Embryonic facial prominence (tissue), 1 donor: ENCODE measurements at regions not wholly inside any gene's neighbourhood (a gene's known extent, or its start where the extent isn't known, plus 50 kb on each side); places are given as distances from the start of the nearest gene placed in this dataset.
"Not testable (repeated sequence)": the region's sequence is repeated elsewhere in the genome, so short reads cannot be mapped to it uniquely, and the experiment has no call there.

Experiments
- DNase-seq: peaks from one replicate; pipeline ENCODE4 v3.0.0-alpha.2; 2016; ENCODE audit errors: extremely low spot score

DNA sequence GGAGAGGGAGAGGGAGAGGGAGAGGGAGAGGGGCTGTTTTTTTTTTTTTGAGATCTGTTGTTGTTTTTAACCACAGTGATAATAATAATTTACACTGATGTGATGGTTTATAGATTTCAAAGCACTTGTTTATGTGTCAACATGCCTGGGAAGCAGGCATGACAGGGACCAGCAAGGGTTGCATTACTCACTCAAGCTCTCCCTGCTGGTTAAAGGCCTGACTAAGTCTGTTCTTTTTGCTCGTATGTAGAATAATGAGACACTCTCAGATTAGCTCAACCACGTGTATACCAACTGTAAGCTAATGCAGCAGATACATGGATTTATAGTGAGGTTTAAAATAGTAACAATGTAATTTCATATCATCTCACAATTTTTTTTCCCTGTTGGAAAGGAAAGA is 134.6 kb upstream of the BOD1L1 start:
- no peak for DNase-seq

DNA sequence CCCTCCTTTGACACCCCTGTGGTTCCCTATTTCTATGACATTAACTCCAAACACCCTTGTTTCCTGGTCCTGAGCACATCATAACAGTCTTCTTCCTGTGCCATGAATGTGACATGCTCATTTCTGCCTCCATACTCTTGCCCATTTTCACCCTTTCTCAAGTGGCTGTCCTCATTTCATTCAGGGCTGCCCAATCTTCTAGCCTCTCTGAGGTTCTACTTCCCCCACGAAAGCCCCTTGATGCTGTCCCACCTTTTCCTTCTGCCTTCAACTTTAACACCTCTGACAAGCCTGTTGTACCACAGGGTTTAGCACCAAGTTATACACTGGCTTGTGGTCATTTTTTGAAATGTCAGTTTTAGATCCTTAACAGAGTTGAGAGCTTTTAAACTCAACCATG is 136.2 kb upstream of the BOD1L1 start:
- no peak for DNase-seq

DNA sequence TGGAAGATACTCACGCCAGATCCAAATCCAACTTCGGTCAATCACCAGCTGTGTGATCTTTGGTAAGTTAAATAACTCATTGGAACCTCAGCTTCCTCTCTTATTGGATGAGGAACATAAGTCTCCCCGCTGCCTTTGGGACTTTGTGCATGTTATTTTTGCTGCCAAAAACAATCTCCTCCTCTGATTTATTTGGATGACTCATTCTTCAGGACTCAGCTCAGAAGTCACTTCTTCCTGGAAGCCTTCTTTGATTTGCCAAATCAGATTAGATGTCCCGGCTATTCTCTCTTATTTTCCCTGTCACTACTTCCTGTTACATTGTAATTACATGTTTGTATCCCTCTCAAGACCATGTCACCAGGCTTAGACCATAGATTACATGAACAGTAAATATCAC is 138.0 kb upstream of the BOD1L1 start:
- DNase-seq: no peak

DNA sequence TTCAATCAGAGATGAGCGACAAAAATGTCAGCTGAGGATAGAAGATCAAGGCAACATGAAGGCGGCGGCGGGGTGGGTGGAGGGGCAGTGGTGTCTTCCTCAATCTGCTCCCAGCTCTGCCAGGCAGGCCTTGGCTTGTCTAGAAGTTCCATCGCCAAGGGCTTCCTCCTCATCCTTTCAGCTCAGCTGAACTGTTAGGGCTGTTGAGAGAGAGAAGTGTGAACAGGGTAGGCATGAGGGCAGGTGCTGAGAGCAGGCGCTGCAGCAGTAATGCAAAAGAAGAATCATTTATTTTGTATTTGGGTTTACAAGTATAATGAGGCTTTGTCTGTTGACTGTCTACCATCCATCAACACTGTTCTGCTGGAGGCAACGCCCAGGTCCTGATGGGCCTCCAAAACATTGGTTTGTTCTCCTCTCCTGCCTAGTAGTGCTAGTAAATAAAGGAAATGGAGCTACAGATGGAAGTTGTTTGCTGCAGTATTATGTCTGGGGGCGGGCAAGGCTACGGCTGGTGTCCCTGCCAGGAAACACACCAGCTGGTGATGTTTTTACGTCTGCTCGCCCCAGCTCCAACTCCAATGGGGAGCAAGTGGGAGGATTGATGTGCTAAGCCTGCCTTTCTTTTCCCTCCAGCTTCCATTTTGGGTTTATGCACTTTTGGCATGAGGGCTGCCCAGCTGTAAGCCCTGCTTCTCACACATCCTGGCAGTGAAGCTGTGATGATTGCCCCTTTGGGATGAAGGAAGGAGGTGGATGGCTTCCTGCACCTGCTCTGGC is 139.4 kb upstream of the BOD1L1 start:
- DNase-seq: no peak

DNA sequence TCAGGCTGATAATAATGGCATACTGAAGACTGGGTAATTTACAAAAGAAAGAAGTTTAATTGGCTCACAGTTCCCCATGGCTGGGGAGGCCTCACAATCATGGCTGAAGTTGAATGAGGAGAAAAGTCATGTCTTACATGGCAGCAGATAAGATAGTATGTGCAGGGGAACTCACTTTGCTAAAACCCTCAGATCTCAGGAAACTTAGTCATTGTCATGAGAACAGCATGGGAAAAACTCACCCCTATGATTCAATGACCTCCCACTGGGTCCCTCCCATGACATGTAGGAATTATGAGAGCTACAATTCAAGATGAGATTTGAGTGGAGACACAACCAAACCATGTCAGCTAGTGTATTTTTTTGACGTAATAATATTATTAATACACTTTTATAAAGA is 149.8 kb upstream of the BOD1L1 start:
- DNase-seq: no peak

DNA sequence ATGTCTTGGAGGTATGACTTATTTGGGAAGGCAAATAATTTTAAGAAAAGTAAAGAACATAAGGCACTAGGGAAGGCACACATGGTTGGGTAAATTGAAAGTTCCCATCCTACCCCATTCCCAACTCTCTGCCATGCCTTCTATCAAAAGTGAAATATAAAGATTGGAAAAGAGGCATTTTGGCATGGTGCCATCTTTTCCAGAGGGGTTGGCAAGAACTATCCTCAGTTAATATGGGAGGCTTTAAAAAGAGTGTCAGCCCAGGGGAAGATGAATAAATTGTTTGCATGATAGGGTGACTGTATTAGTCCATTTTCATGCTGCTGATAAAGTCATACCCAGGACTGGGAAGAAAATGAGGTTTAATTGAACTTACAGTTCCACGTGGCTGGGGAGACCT is 150.8 kb upstream of the BOD1L1 start:
- DNase-seq: no peak

DNA sequence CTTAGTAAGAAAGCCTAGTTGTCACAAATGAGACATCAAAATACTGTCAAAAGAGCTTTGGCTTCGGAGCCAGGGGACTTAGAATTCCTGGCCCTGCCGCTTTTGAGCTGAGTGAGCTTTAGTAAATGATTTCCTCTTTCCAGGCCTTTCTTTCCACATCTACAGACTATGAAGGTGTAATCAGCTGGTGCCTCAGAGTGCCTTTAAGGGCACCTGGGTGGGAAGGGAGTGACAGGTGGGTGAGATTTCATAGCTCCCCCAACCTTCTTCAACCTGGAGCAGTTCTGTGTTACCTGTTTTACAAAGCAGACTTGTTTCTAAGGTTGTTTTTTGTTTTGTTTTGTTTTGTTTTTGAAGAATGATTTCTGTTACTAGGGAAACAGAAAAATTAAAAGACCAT is 154.7 kb upstream of the BOD1L1 start:
- no peak for DNase-seq

DNA sequence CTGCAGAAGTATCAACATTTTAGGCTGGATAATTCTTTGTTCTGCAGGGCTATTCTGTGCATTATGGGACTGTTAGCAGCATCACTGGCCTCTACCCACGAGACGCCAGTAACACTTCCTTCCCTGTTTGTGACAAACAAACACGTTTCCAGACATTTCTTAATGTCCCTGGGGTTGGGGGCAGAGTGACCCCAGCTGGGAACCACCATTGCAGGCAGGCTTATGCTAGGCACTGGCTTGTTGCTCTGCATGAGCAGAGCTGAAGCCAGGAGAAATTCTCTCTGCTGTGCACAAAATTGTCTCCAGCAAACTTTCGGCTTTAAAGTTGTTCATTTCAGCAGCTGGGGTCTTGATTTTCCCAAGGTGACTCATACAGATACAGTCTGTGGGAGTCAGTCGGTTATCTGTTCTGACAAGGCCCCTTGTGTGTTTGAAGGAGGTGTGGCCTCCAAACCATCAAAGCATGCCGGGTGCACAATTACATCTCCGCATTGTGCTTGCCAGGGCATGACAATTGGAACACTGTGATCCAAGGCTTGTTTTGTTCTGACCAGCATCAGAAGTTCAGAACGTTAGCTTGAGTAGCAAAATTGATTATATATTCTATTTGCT is 156.4 kb upstream of the BOD1L1 start:
- no peak for DNase-seq

DNA sequence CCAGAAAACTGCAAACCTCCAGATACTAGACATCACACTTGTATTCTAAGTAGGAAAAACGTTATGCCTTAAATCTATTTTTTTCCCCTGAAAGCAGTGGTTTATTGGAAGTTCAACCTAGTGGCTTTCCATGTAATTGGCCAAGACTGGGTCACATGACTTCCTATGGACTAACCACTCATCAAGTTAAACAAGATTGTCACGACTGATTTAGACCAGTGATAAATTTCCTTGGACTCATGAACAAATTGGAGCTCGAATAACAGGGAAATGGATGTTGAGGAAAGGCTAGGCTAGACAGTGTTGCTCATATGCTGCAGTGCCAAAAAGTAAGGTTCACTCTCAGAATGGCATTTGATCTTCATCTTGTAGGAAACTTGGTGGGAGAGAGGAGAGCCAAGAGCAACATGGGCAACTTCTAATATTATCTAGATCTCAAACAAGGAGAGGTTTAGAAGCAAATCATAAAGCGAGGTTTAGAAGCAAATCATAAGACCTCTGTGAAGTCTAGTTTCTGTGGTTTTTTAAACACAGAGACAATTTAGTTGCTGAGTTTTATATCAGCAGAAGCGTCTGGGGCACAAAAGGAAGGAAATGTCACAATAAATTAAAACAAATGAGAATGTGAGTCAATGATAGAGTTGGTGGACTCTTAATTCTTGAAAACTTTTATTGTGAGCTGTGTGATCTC is 165.6 kb upstream of the BOD1L1 start:
- DNase-seq: no peak

DNA sequence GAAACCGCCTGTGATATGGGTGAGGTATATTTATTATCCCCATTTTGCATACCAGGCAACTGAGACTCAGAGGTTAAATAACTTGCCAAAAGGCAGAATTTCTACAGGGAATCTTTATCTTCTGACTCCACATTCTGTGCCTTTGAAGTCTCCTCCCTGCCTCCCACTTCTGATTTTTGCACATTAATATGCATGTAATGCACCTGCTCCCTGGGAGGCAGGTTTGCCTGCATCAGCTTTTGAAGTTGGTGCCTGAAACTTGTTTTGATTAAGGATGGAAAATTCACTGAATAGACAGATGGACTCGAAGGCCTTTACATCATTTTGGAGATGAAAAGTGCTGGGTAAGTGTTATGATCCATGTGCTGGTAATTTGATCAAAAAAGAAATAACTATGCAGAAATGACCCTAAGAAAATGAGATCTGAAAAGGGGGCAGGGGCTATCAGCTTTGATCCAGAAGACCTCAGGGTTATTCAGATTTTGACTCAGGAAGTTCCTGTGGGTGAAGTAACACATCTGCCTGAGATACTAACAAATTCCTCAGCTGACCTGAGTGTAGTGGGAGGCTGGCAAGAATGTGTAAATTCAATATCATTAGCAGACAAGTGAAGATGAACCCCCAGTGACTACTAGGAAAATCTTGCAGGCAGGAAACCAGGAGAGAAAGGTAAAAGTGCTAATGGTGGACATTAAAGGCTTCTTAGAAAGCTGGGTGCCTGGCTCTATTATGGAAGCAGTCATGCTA is 167.5 kb upstream of the BOD1L1 start:
- no peak for DNase-seq

DNA sequence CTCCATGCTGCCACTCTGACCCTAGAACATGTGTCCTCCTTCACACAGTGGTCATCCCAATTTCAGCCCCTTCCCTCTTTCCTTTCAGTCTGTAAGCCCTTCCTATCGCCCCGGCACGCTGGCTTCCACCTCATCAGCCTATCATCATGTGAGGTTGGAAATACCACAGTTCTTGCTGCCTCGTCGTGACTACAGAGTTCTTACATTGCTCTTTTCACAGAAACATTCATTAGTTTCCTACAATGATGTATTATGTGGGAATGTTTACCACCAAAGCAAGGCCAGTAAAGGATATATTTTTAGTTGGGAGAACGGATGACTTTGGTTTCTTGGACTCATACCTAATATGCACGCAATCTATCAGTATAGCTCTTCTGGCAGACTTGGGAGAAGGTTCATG is 169.5 kb upstream of the BOD1L1 start:
- DNase-seq: no peak

DNA sequence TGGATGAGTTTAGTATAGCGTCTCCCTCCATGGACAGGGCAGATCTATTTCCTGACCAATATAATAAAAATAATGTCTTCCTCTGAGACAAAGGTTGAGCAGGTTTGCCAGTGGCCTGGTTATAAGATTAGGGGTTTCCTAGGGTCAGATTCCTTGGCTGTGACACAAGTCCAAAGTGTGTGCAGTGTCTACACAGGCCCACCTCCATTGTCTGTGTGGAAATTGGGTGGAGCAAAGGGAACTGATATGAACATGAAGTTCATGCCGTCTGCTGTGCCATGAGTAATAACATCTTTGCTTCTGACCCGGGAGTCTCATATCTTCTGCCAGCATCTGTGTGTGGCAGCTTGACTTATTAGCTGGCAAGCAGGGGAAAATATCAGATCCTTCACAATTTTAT is 187.7 kb upstream of the BOD1L1 start:
- no peak for DNase-seq

DNA sequence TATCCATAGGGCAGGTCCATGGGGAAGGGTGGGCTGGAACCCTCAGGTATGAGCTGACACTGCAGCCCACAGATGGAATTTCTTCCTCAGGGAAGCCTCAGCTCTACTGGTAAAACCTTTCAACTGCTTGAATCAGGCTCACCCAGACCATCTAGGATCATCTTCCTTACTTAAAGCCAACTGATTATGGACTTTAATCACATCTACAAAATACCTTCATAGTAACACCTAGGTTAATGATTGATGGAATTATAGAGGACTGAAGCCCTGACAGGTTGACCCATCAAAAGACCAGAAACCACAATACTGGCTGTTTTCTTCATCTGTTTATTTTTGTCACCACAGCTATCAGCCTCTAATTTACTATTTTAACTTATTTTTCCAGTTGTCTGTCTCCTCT is 188.9 kb upstream of the BOD1L1 start:
- no peak for DNase-seq

DNA sequence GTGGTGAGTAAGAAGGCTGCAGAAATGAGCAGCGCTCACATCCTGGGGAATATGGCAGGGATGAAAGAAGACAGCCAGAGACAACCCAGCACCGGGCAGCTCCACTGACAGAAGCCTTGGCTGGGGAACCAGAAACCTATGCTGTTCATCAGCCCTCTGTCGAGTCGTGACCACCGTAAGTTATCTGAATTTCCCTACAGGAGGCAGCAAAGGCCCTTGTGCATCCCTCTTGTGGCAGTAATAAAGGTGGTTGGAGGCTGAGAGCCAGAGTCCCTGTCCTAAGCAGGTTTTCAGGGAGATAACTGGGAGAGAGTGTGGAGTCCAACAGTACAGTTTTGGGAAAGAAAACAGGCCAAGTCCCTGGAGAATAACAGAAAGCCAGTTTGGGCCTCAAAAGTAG is 194.0 kb upstream of the BOD1L1 start:
- no peak for DNase-seq

DNA sequence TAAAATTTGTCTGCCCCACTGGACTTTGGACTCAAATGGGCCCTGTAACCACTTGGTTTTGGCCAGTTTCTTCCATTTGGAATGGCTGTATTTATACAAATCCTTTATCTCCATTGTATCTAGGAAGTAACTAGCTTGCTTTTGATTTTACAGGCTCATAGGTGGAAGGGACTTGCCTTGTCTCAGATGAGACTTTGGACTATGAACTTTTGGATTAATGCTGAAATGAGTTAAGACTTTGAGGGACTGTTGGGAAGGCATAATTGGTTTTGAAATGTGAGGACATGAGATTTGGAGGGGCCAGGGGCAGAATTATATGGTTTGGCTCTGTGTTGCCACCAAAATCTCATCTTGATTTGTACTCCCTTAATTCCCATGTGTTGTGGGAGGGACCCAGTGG is 198.3 kb upstream of the BOD1L1 start:
- not testable (repeated sequence) for DNase-seq

DNA sequence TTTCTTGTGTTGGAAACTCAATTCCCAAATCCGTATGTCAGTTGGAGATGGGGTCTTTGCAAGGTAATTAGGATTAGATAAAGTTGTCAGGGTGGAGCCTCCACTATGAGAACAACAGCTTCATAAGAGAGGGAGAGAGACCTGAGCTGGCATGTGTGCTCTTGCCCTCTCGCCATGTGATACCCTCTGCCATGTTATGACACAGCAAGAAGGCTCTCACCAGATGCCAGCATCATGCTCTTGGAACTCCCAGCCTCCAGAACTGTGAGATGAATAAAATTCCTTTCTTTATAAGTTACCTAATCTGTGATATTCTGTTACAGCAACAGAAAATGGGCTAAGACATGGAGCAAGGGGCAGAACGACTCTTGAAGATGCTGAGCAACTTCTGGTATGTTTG is 201.9 kb upstream of the BOD1L1 start:
- DNase-seq: no peak

DNA sequence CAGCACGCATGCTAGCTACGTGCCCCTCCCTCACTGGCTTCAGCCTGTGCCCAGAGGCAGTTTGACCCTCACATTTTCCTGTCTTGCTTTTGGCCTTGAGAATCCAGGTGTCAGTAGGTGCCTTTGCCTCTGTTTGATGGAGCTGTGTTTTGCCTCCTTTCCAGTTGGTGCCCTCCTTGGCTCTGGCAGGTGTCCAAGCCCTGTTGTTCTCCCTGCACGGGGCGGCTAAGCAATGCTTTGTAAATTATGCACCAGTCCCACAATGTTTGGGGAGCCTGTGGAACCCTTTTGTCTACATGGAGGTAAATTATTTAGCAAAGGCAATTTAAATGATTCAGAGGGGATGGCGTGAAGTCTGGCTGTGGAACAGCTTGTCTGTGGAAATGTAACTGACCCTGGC is 202.9 kb upstream of the BOD1L1 start:
- no peak for DNase-seq

DNA sequence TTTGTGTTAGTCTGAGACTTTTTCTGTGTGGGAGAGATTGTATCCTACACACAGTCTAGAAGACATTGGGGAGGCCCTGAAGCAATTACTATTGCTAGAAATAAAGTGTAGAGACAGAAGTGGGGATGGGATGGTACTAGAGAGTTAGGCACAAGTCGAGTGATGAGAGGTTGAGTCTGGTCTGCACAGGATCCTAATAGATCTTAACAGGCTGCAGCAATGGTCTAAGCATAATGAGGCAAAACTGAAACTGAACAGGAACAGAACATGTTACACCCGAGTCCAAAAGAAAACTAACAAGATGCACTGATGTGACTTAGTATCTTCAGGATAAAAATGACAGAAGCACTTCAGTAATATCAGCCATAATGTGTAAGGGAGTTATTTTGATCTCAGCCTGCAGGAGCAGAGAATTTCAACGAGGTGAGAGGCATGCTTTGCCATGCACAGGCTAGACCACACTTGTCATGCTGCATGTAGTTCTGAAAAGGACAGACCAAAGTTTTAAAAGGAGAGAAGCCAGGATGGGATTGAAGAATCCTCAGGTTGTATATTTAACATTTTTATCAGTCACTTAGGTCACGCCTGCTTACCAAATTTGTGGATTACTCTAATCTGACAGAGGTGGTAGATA is 205.8 kb upstream of the BOD1L1 start:
- no peak for DNase-seq

DNA sequence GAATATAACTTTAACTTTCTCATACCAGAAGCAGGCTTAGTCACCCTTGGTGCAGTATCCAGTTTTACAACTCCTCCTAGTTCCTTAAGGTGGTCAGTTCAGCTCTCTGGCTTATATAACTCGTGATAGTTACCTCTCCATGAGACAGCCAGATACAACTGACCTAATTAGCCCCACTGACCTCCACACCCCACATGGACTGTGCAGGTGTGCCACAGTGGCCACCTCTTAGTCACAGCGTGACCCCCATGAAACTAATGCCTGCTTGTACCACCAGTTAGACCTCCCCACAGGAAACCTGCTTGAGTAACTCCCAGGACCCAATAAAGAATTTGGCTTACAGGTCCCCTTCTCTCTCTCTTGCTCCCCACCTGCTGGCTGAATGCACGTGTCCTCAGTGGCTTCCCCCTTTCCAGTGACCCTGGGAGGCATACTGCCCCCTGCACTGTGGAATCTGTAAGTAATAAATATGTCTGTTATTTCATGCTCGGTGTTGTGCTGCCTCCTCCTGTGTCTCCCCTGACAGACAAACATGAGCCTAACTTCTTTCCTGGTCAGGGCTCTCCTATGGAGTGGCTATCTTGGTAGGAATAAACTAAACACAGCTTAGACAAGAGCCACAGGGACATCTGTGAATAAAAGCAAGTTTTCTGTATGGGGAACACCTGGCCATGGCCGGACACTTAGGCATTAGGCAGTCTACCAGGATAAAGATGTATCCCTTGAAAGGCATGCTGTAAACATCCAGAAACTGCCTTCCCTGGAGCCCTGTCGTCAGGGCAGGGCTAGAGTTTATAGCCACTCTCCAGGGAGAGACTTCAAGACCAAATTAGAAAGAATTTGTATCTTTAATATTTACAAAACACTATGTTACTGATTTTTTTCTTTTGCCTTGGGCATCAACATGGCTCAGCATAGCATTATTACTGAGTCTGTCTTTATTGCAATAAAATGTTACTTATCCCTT is 209.7 kb upstream of the BOD1L1 start:
- DNase-seq: no peak

DNA sequence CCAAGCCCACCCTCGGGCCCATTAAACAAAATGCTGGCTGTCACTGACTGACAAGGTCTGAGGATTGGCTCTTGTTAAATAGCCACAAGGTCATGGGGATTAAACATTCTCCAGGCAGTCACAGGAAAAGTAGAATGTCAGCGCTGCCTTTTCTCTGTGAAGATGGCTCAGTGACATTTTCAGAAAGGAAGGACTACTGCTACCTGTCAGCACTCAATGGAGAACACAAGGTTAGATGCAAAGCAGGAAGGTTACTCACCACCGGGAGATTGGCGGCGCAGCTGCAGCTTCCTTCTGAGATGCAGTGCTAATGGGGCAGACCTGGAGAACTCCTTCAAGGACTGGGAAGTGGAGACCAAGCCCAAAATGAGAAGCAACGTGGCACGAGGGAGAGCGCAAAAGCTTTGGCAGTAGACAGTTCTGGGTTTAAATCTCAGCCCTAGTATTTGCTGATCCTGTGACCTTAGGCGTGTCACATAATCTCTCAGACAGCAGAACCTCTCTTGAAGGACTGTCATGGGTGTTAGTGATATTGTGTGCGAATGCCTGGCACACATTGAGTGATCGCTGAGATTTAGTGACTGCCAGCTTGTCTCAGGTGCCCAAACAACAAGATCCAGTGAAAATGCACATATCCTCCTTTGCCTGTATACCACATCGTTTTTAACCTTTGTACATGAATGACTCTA is 213.1 kb upstream of the BOD1L1 start:
- no peak for DNase-seq
